ENCODE measurements at regions not wholly inside any gene's neighbourhood (a gene's known extent, or its start where the extent isn't known, plus 50 kb on each side); places are given as distances from the start of the nearest gene placed in this dataset.

GRCh38 chrX:44735498-44735897, 108.3 kb upstream of the DUSP21 start:
- H3K27ac ChIP-seq (ENCODE audit: low read depth, low read length, poor library complexity, severe bottlenecking), result no peak overlapping the region
- H3K27me3 ChIP-seq (replicated peaks; ENCODE audit: insufficient read depth, low read depth, low read length, poor library complexity), result no peaks in the 10 kb centered on the region
- ChIA-PET CTCF (no interaction called here), POLR2A (ENCODE audit: low non-redundant PET) (no interaction called here)
- intact Hi-C loops (cut with micrococcal nuclease; ENCODE audit: unreplicated experiment), result no loop called here
- no peak overlapping the region for H3K4me3 ChIP-seq (ENCODE audit: low read depth, low read length, poor library complexity, severe bottlenecking)
- BruUV-seq (replicated peaks), result no TSS peak
- H3K4me1 ChIP-seq (ENCODE audit: insufficient read depth, low read length, poor library complexity, severe bottlenecking), result no peaks in the 10 kb centered on the region
- DNase-seq (ENCODE audit: low spot score), result peak; percentile 42
- no peaks in the 10 kb centered on the region for H3K36me3 ChIP-seq (ENCODE audit: insufficient read depth, low read length, poor library complexity, severe bottlenecking)
- no peaks in the 10 kb centered on the region for H3K9me3 ChIP-seq (ENCODE audit: low read depth, low read length, poor library complexity, severe bottlenecking)
- TF ChIP-seq EZH2 (IDR thresholded peaks at IDR 0.05; ENCODE audit: borderline replicate concordance, low read depth, low read length, poor library complexity, severe bottlenecking) (no peak), CTCF (conservative IDR thresholded peaks at IDR 0.05; ENCODE audit: low read depth, low read length) (no peak)

- POLR2A ChIA-PET (ENCODE audit: low non-redundant PET), result no interaction called here
- no peak for DNase-seq (ENCODE audit: low spot score)
Measured at GRCh38 chrX:44733931-44734330, 109.9 kb upstream of the DUSP21 start.

GRCh38 chrX:44731160-44731559, 112.7 kb upstream of the DUSP21 start:
- H3K4me1 ChIP-seq (ENCODE audit: insufficient read depth, low read length, poor library complexity, severe bottlenecking), result no peaks in the 10 kb centered on the region
- H3K27ac ChIP-seq (ENCODE audit: low read depth, low read length, poor library complexity, severe bottlenecking), result no peak overlapping the region
- H3K36me3 ChIP-seq (ENCODE audit: insufficient read depth, low read length, poor library complexity, severe bottlenecking), result no peaks in the 10 kb centered on the region
- TF ChIP-seq CTCF (conservative IDR thresholded peaks at IDR 0.05; ENCODE audit: low read depth, low read length), result no peak
- TF ChIP-seq EZH2 (IDR thresholded peaks at IDR 0.05; ENCODE audit: borderline replicate concordance, low read depth, low read length, poor library complexity, severe bottlenecking), result no peak
- no peaks in the 10 kb centered on the region for H3K9me3 ChIP-seq (ENCODE audit: low read depth, low read length, poor library complexity, severe bottlenecking)
- no peaks in the 10 kb centered on the region for H3K27me3 ChIP-seq (replicated peaks; ENCODE audit: insufficient read depth, low read depth, low read length, poor library complexity)
- POLR2A ChIA-PET (ENCODE audit: low non-redundant PET), result no interaction called here
- BruUV-seq (replicated peaks), result no TSS peak
- H3K4me3 ChIP-seq (ENCODE audit: low read depth, low read length, poor library complexity, severe bottlenecking), result no peak overlapping the region
- CTCF ChIA-PET, result no interaction called here
- intact Hi-C loops (cut with micrococcal nuclease; ENCODE audit: unreplicated experiment), result no loop called here
- no peak for DNase-seq (ENCODE audit: low spot score)

More at GRCh38 chrX:44733931-44734330, 109.9 kb upstream of the DUSP21 start:
- Histone ChIP-seq H3K4me1 (ENCODE audit: insufficient read depth, low read length, poor library complexity, severe bottlenecking) (no peaks in the 10 kb centered on the region), H3K4me3 (ENCODE audit: low read depth, low read length, poor library complexity, severe bottlenecking) (no peak overlapping the region), H3K27me3 (replicated peaks; ENCODE audit: insufficient read depth, low read depth, low read length, poor library complexity) (no peaks in the 10 kb centered on the region), H3K27ac (ENCODE audit: low read depth, low read length, poor library complexity, severe bottlenecking) (no peak overlapping the region), H3K9me3 (ENCODE audit: low read depth, low read length, poor library complexity, severe bottlenecking) (no peaks in the 10 kb centered on the region), H3K36me3 (ENCODE audit: insufficient read depth, low read length, poor library complexity, severe bottlenecking) (no peaks in the 10 kb centered on the region)
- intact Hi-C loops (cut with micrococcal nuclease; ENCODE audit: unreplicated experiment), result no loop called here
- TF ChIP-seq CTCF (conservative IDR thresholded peaks at IDR 0.05; ENCODE audit: low read depth, low read length) (no peak), EZH2 (IDR thresholded peaks at IDR 0.05; ENCODE audit: borderline replicate concordance, low read depth, low read length, poor library complexity, severe bottlenecking) (no peak)
- CTCF ChIA-PET, result no interaction called here
- no TSS peak for BruUV-seq (replicated peaks)
